Osteocyte (in vitro differentiated cells): ENCODE measurements at regions not wholly inside any gene's neighbourhood (a gene's known extent, or its start where the extent isn't known, plus 50 kb on each side); places are given as distances from the start of the nearest gene placed in this dataset.
A peak's percentile ranks its signal among the peaks of the same experiment; 100 is the strongest.

ENCODE experiments used
- DNase-seq: peaks from one replicate; pipeline ENCODE4 v3.0.0; 2021; ENCODE audit warnings: mixed read lengths; ENCODE audit not compliant: unreplicated experiment; ENCODE audit errors: extremely low spot score
- H3K27ac Mint-ChIP-seq: one replicate; pipeline ENCODE4 v1.8.0; 2021; ENCODE audit warnings: mild to moderate bottlenecking, mixed read lengths; ENCODE audit not compliant: unreplicated experiment
- H3K27me3 Mint-ChIP-seq: one replicate; pipeline ENCODE4 v1.8.0; 2021; ENCODE audit warnings: mixed read lengths; ENCODE audit not compliant: unreplicated experiment
- H3K36me3 Mint-ChIP-seq: one replicate; pipeline ENCODE4 v1.8.0; 2021; ENCODE audit warnings: mixed read lengths; ENCODE audit not compliant: unreplicated experiment
- H3K4me1 Mint-ChIP-seq: one replicate; pipeline ENCODE4 v1.8.0; 2021; ENCODE audit warnings: mixed read lengths; ENCODE audit not compliant: unreplicated experiment
- H3K4me3 Mint-ChIP-seq: one replicate; pipeline ENCODE4 v1.8.0; 2021; ENCODE audit warnings: mild to moderate bottlenecking, moderate library complexity, mixed read lengths; ENCODE audit not compliant: unreplicated experiment
- H3K9me3 Mint-ChIP-seq: one replicate; pipeline ENCODE4 v1.8.0; 2021; ENCODE audit warnings: mixed read lengths; ENCODE audit not compliant: unreplicated experiment
- CTCF ChIP-seq: fragments of 200-600 bp; sonication (generic); IDR thresholded peaks from 2 replicates; pipeline ENCODE4 v1.5.0; 2021; ENCODE audit warnings: antibody characterized with exemption, mild to moderate bottlenecking, moderate library complexity

GRCh38 chr15:98063315-98063714, 102.8 kb downstream of the ARRDC4 start:
- TF ChIP-seq CTCF: no peak
- no peak for DNase-seq
- H3K4me3 Mint-ChIP-seq: no peak overlapping the region
- no peaks in the 10 kb centered on the region for H3K36me3 Mint-ChIP-seq
- H3K9me3 Mint-ChIP-seq: peaks cover 17% of the 10 kb centered on the region
- peaks cover 33% of the 10 kb centered on the region for H3K4me1 Mint-ChIP-seq
- H3K27ac Mint-ChIP-seq: no peak overlapping the region
- H3K27me3 Mint-ChIP-seq: no peaks in the 10 kb centered on the region

GRCh38 chr15:98063871-98064270, 103.4 kb downstream of the ARRDC4 start:
- H3K4me3 Mint-ChIP-seq: no peak overlapping the region
- peaks cover 39% of the 10 kb centered on the region for H3K4me1 Mint-ChIP-seq
- peaks cover 11% of the 10 kb centered on the region for H3K9me3 Mint-ChIP-seq
- H3K36me3 Mint-ChIP-seq: no peaks in the 10 kb centered on the region
- DNase-seq: no peak
- no peak overlapping the region for H3K27ac Mint-ChIP-seq
- no peak for TF ChIP-seq CTCF
- H3K27me3 Mint-ChIP-seq: no peaks in the 10 kb centered on the region

GRCh38 chr15:98067339-98067738, 106.8 kb downstream of the ARRDC4 start:
- H3K36me3 Mint-ChIP-seq: no peaks in the 10 kb centered on the region
- peaks cover 22% of the 10 kb centered on the region for H3K9me3 Mint-ChIP-seq
- DNase-seq: no peak
- TF ChIP-seq CTCF: no peak
- H3K27me3 Mint-ChIP-seq: no peaks in the 10 kb centered on the region
- H3K4me1 Mint-ChIP-seq: peaks cover 61% of the 10 kb centered on the region
- peak overlapping the region; percentile 65 for H3K27ac Mint-ChIP-seq
- no peak overlapping the region for H3K4me3 Mint-ChIP-seq

- Mint-ChIP-seq H3K36me3 (no peaks in the 10 kb centered on the region), H3K4me1 (peaks cover 50% of the 10 kb centered on the region), H3K27me3 (no peaks in the 10 kb centered on the region), H3K27ac (peak overlapping the region; percentile 28), H3K9me3 (peaks cover 24% of the 10 kb centered on the region), H3K4me3 (no peak overlapping the region)
- no peak for DNase-seq
- TF ChIP-seq CTCF: no peak
Observed at GRCh38 chr15:98069256-98069655, 108.8 kb downstream of the ARRDC4 start.

- H3K4me1 Mint-ChIP-seq: peaks cover 53% of the 10 kb centered on the region
- DNase-seq: no peak
- no peaks in the 10 kb centered on the region for H3K36me3 Mint-ChIP-seq
- H3K27ac Mint-ChIP-seq: no peak overlapping the region
- no peak overlapping the region for H3K4me3 Mint-ChIP-seq
- no peak for TF ChIP-seq CTCF
- H3K9me3 Mint-ChIP-seq: peaks cover 24% of the 10 kb centered on the region
- H3K27me3 Mint-ChIP-seq: no peaks in the 10 kb centered on the region
Observed at GRCh38 chr15:98070137-98070536, 109.6 kb downstream of the ARRDC4 start.
